Fibroblast of lung (primary cell): ENCODE measurements at regions not wholly inside any gene's neighbourhood (a gene's known extent, or its start where the extent isn't known, plus 50 kb on each side); places are given as distances from the start of the nearest gene placed in this dataset.
A peak's percentile ranks its signal among the peaks of the same experiment; 100 is the strongest.

Source experiments
- DNase-seq, 2 donors: peaks; one replicate each; pipeline versions ENCODE4 v3.0.0 to v3.0.0-alpha.2; 2010; ENCODE audit warnings: low read depth in 2 of 2
- H2AFZ ChIP-seq: 2 replicates; pipeline ENCODE4 v1.5.1; 2012; ENCODE audit warnings: low read length, control low read depth, inconsistent platforms
- H3K27ac ChIP-seq: 2 replicates; pipeline ENCODE4 v1.5.1; 2011; ENCODE audit warnings: low read length, control low read depth; ENCODE audit not compliant: insufficient read depth
- H3K27me3 ChIP-seq: 2 replicates; pipeline ENCODE4 v1.5.1; 2011; ENCODE audit warnings: mild to moderate bottlenecking, low read length; ENCODE audit not compliant: control insufficient read depth, insufficient read depth
- H3K36me3 ChIP-seq: 2 replicates; pipeline ENCODE4 v1.5.1; 2011; ENCODE audit warnings: low read length; ENCODE audit not compliant: control insufficient read depth, insufficient read depth
- H3K4me1 ChIP-seq: 2 replicates; pipeline ENCODE4 v1.5.1; 2011; ENCODE audit warnings: low read length; ENCODE audit not compliant: control insufficient read depth, insufficient read depth; ENCODE audit errors: extremely low read depth
- H3K4me2 ChIP-seq: 2 replicates; pipeline ENCODE4 v1.5.1; 2011; ENCODE audit warnings: low read length, control low read depth; ENCODE audit not compliant: insufficient read depth; ENCODE audit errors: extremely low read depth
- H3K4me3 ChIP-seq, 4 experiments: fragments of 200-600 bp in 1 of 4; sonication (generic) in 1 of 4; replicated peaks in 1 of 4; 2 replicates each; pipeline ENCODE4 v1.5.1; 2011 to 2016; ENCODE audit warnings: low read length in 4 of 4, low read depth in 3 of 4, mild to moderate bottlenecking in 3 of 4, control low read depth in 2 of 4, inconsistent platforms in 1 of 4, mixed read lengths in 1 of 4; ENCODE audit not compliant: insufficient read depth in 1 of 4; ENCODE audit errors: control extremely low read depth in 1 of 4
- H3K79me2 ChIP-seq: 2 replicates; pipeline ENCODE4 v1.5.1; 2012; ENCODE audit warnings: mild to moderate bottlenecking, low read length, inconsistent platforms; ENCODE audit not compliant: control insufficient read depth, insufficient read depth
- H3K9ac ChIP-seq: 2 replicates; pipeline ENCODE4 v1.5.1; 2011; ENCODE audit warnings: mild to moderate bottlenecking, low read length, control low read depth; ENCODE audit not compliant: insufficient read depth
- H3K9me3 ChIP-seq: 2 replicates; pipeline ENCODE4 v1.5.1; 2012; ENCODE audit warnings: low read depth, low read length; ENCODE audit not compliant: control insufficient read depth, insufficient read depth
- H4K20me1 ChIP-seq: 2 replicates; pipeline ENCODE4 v1.5.1; 2011; ENCODE audit warnings: low read length; ENCODE audit not compliant: control insufficient read depth, insufficient read depth; ENCODE audit errors: extremely low read depth
- EZH2 ChIP-seq: IDR thresholded peaks from 2 replicates; pipeline ENCODE4 v1.5.1; 2012; ENCODE audit warnings: low read length, control low read depth, mild to moderate bottlenecking; ENCODE audit errors: missing control alignments
- TF ChIP-seq, protein P1 (sequence below), 2 donors: IDR thresholded peaks in 1 of 2; conservative IDR thresholded peaks in 1 of 2; 1 replicate in 1 of 2; 2 replicates in 1 of 2; pipeline ENCODE4 v1.5.1; 2011 to 2012; ENCODE audit warnings: low read length in 2 of 2, control low read depth in 1 of 2, inconsistent platforms in 1 of 2, low read depth in 1 of 2, mild to moderate bottlenecking in 1 of 2

- H4K20me1 ChIP-seq: no peaks in the 10 kb centered on the region
- no peak overlapping the region for H2AFZ ChIP-seq
- no peaks in the 10 kb centered on the region for H3K79me2 ChIP-seq
- no peaks in the 10 kb centered on the region for H3K36me3 ChIP-seq
- no peak for TF ChIP-seq EZH2
- TF ChIP-seq, protein P1, sequence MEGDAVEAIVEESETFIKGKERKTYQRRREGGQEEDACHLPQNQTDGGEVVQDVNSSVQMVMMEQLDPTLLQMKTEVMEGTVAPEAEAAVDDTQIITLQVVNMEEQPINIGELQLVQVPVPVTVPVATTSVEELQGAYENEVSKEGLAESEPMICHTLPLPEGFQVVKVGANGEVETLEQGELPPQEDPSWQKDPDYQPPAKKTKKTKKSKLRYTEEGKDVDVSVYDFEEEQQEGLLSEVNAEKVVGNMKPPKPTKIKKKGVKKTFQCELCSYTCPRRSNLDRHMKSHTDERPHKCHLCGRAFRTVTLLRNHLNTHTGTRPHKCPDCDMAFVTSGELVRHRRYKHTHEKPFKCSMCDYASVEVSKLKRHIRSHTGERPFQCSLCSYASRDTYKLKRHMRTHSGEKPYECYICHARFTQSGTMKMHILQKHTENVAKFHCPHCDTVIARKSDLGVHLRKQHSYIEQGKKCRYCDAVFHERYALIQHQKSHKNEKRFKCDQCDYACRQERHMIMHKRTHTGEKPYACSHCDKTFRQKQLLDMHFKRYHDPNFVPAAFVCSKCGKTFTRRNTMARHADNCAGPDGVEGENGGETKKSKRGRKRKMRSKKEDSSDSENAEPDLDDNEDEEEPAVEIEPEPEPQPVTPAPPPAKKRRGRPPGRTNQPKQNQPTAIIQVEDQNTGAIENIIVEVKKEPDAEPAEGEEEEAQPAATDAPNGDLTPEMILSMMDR (conservative IDR thresholded peaks at IDR 0.05 in 1 of 2, IDR thresholded peaks at IDR 0.05 in 1 of 2; ENCODE audit: low read depth in 1 of 2, low read length in 2 of 2): no peak
- H3K4me3 ChIP-seq: no peak overlapping the region
- no peak overlapping the region for H3K27ac ChIP-seq
- H3K4me2 ChIP-seq: no peak overlapping the region
- no peak for DNase-seq
- H3K27me3 ChIP-seq: no peaks in the 10 kb centered on the region
- no peak overlapping the region for H3K9ac ChIP-seq
- no peaks in the 10 kb centered on the region for H3K9me3 ChIP-seq
- no peaks in the 10 kb centered on the region for H3K4me1 ChIP-seq
Observed at GRCh38 chr4:147332091-147332490, 148.8 kb upstream of the EDNRA start.

- Histone ChIP-seq H3K9me3 (no peaks in the 10 kb centered on the region), H3K4me3 (no peak overlapping the region), H3K4me1 (no peaks in the 10 kb centered on the region), H3K4me2 (no peak overlapping the region), H4K20me1 (no peaks in the 10 kb centered on the region), H2AFZ (no peak overlapping the region), H3K79me2 (no peaks in the 10 kb centered on the region), H3K27me3 (no peaks in the 10 kb centered on the region), H3K27ac (no peak overlapping the region), H3K9ac (no peak overlapping the region), H3K36me3 (no peaks in the 10 kb centered on the region)
- DNase-seq: peak; percentile 60 to 67
- TF ChIP-seq, protein P1 (conservative IDR thresholded peaks at IDR 0.05 in 1 of 2, IDR thresholded peaks at IDR 0.05 in 1 of 2; ENCODE audit: low read depth in 1 of 2, low read length in 2 of 2): no peak
- no peak for TF ChIP-seq EZH2
Observed at GRCh38 chr4:147334478-147334877, 146.4 kb upstream of the EDNRA start.

- DNase-seq: no peak
- no peak overlapping the region for H2AFZ ChIP-seq
Observed at GRCh38 chr4:147335183-147335582, 145.7 kb upstream of the EDNRA start.

More at GRCh38 chr4:147335183-147335582, 145.7 kb upstream of the EDNRA start:
- Histone ChIP-seq H3K4me3 (no peak overlapping the region), H3K4me2 (no peak overlapping the region), H3K27me3 (no peaks in the 10 kb centered on the region), H3K4me1 (no peaks in the 10 kb centered on the region), H3K36me3 (no peaks in the 10 kb centered on the region), H4K20me1 (no peaks in the 10 kb centered on the region), H3K79me2 (no peaks in the 10 kb centered on the region), H3K9me3 (no peaks in the 10 kb centered on the region), H3K9ac (no peak overlapping the region), H3K27ac (no peak overlapping the region)
- TF ChIP-seq EZH2: no peak
- TF ChIP-seq, protein P1 (conservative IDR thresholded peaks at IDR 0.05 in 1 of 2, IDR thresholded peaks at IDR 0.05 in 1 of 2; ENCODE audit: low read depth in 1 of 2, low read length in 2 of 2): no peak
